NCI-H1694 treated with DMSO at 0.1 percent for 48 hours (cell line): ENCODE measurements at regions not wholly inside any gene's neighbourhood (a gene's known extent, or its start where the extent isn't known, plus 50 kb on each side); places are given as distances from the start of the nearest gene placed in this dataset.

Source experiments
- DNase-seq: peaks from one replicate; lab custom pipeline; 2025; lab: John Stamatoyannopoulos, UW

DNA sequence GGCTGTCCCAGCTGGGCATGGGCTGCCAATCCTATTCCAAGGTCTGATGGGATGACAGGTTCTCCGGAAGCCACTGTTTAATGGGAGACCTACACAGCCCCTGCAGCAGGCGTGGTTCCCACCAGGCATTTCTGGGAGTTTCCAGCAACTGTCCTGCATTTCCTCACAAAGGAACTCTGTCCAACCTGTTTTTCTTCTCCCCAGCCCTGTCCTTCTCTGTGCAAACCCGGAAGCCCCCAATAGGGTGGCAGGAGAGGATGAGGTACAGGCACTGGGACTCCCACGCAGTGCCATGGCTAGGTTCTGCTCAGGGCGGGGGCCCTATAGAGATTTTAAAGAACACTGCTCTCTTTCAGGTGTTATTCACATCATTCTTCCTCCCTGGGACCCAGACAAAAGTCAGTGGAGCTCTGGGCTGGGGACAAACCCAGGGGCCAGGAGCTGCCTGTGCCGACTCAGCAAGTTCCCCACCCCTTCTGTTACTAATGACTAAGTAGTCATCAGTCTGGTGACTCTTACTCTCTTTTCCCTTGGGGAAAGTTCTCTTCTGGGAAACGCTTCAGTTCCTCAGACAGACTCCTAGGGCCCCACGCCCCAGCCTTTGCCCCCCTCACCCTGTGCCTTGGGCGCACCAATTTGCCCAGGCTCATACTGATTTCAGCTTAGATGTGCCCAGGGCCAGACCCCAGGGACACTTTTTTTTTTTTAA lies 97.7 kb downstream of the CD47 start:
- no peak for DNase-seq

DNA sequence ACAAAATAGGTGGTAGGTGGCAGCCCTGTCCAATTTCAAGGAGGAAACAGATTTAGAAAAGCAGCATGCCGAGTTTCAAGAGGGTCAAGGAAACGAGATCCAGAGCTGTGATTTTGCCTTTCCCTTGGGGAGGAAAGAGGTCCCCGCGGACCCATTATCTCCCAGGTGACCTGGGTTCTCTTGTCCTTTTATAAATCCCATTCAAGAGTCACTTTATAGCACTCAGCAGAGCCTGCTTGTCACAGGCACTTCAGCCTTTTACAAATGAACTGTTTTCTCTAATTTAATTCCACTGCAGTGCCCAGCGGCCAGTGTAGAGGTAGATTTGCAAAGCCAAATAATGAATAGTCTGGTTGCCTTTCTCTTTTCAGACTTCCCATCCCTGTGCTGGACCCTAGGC lies 99.9 kb downstream of the CD47 start:
- DNase-seq: no peak

DNA sequence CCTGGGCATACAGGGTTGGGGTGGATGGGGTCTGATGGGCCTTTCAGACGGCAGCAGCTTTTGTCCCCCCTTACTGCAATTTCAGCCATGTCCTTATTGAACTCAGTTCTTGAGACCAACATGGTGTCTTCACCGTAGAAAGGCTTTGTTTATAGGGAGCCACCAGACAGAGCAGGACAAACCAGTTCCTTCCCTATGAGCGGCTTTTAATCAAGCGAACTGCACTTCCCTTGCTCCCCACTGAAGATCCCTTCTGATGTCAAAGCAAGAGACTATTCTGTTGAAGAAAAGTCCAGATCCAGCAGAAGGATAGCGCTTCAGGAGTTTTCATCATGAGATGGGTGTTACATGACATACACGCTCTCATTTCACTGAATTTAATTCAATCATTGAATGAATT lies 100.4 kb downstream of the CD47 start:
- DNase-seq: no peak

DNA sequence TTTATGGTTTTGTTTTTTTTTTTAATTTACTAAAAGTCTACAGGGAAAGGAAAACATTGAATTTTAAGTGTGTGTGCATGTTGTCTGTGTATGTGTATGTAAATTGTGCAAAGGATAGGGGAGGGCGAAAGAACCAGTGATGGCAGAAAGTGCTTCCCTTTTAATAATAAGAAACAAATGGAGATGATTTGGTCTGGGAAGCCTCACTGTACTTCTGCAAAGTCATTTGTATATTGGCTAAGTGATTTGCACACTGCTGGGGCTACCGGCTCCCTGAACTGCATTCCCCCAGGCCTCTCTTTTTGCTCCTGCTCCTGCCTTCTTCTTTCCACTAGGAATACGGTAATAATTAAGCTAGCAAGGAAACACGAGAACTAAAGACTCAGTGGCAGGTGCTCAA lies 101.2 kb downstream of the CD47 start:
- DNase-seq: no peak

DNA sequence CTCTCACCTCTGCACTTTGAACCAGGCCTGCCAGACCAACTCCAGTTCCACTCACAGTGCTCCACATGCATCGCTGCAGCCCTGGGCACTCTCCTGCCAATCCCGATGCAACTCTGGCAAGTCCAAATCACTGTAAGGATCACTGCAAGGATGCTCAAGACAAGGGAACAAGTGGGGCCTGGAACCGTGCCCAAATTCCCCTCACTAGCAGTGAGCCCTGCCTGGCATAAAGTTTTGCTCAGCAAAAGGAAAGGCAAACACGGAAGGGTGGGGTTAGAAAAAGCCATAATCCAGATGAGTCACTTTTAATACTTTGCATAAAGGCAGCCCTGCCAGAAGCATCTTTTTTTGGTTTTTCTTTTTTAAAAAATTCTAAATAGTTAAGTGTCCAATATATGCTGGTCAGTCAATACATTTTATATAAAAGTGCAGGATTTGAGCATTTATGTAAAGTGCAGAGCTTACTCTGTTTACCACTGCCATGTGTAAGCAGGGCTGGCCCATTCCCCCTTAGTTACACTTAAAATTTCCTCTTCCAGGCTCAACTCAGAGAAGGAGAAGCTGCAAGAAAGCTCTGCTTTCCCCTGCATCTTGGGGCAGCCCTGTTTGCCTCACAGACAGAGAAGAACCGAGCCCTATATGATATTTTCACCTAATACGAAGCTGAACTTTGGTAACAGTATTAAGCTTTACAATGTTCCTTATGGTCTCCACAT lies 102.2 kb downstream of the CD47 start:
- DNase-seq: no peak

DNA sequence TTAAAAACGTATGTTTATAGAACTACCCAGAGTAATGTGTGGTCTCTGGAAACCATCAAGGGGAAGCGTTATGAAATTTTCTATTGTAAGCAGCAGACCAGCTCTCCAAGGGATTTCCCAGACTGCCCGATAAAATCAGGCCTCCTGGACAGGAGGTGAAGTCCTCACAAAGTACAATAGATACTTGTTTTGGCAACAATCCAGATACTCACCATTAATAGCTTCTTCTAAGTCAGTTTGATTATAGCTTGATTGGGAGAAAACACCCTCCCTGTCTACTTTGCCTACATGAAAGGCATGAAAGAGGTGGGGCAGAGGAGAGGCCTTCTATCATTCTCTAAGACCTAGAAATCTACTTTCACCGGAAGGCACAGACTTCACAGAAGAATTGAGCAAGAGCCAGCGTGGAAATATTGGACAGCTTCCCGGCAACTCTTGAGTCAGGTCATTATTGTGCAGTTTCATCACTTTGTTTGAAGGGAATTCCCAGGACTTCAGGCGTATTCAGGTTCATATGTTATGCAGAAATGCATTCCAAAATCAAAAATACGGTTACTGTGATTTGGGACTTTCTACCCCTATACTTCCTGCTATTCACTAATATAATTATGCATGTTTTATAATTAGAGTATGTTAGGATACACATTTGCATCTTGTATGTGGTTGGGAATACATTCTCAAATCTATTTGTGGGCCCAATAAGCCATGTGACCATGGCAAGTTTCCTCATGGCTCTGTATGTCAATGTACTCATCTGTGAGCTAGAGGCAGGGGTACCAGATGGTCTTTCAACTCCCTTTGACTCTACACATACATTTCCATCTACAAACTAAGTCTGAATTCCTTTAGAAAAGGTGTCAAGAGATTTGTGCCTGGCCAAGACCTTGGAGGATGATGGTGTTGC lies 103.5 kb downstream of the CD47 start:
- no peak for DNase-seq

DNA sequence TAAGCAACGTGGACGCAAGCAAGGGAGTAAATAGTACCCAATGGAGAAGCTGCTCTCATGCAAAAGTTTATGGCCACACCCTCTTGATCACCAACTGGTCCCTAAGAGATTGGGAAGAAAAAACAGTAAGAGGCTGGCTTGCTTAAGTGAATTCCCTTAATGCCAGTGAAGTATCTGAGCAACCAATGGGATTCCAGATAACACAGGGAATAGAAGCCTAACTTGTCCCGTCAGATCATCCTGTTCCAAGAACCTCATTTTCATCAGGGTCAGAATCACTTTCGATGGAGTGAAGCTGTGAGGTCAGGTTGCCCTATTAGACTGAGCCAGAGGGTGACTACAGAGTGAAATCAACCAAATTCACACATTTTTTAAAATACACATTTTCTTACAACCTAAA lies 104.3 kb downstream of the CD47 start:
- DNase-seq: no peak

DNA sequence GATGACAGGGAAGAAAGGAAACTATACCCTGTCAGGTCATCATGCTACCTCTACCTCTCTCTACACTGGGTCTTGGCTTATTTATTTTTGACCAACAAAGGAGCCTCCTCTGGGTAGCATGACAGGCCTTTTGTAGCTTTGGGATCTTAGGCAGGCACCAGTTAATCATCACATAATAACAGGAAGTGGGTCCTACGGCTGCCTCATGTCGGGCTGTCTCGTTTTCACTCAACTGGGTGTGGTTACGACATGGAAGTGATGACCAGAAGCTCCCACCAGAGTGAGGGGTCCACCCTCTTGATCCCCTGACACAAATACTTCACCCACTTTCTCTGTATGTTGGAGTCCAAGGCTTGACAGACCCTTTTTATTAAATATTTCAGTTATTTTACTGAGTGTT lies 105.3 kb downstream of the CD47 start:
- no peak for DNase-seq

DNA sequence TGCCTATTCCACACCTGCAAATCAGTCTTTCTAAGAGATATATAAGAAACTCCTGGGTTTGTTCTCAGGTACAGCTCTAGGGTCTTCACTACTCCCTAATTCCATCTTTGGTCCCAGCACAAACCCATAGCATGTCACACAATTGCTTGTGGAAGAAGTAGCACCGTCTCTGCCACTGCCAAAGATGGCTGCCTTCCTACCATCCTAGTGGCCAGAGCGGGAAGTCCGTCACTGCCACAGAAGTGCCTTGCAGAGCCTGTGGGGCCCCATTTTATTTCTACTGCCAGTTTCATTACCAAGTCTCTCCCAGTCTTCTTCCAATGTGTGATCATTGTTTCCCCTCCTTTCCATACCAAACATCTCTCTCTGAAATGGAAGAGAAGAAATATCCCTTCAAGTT lies 107.6 kb downstream of the CD47 start:
- no peak for DNase-seq

DNA sequence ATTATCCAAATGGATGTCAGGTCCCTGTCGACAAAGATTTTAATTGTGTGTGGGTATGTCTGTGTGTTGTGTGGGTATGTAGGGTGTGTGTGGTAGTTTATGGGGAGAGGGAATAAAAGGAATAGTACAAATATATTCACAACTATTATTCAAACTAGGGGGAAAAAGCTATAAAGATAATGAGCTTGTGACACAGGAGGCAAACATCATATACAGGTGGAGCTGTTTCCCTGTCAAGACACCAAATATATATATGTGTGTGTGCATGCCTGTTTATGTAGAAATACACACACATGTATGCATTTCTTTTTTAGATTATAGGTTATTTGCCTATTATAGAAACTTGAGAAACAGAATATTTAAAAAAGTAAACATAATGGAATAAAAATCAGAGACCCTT lies 108.7 kb downstream of the CD47 start:
- DNase-seq: no peak

DNA sequence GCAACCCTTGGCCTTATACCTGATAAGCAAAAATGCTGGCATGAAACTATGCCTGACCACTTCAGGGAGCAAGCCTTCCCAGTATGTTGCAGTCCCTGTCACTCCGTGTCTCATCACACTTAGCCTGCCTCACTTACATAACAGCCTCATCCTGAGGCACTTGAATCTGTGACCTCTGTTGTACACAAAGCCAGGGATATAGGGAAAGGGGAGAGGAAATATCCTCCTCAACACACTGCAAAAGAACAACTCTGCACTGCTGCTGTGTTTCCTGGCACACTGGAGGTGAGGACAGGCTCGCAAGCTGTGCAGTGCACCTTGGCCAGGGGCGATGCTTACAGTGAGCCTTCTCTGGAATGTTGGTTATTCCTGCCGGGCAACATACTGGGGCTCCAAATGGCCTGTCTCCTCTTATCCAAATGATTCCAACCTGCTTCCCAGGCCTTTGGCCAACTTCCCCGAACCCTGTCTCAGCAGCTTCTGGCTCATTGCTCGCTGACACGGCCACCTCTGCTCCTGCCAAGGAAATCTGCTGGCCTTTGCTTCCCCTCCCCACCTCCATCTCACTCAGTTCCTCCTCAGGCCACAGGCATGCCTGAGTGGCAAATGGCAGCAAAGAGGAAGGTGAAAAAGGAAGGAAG lies 109.2 kb downstream of the CD47 start:
- no peak for DNase-seq

DNA sequence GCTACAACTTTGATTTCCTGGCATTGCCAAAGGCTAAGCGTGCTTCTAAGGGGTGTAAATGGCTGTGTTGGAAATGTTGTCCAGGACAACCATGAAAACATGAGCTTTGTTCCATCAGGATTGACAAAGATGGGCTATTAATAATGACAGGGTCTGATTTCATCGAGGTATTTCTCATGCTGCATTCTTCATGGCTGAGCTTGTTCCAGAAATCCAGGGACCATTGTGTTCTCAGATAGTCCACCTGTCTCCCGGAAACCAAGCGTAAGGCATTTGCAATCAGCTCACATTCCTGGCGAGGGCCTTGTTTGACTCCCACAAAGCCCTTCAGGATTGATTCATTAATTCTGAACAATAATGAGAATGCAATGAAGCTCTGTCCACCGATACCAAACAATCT lies 111.3 kb downstream of the CD47 start:
- DNase-seq: no peak

DNA sequence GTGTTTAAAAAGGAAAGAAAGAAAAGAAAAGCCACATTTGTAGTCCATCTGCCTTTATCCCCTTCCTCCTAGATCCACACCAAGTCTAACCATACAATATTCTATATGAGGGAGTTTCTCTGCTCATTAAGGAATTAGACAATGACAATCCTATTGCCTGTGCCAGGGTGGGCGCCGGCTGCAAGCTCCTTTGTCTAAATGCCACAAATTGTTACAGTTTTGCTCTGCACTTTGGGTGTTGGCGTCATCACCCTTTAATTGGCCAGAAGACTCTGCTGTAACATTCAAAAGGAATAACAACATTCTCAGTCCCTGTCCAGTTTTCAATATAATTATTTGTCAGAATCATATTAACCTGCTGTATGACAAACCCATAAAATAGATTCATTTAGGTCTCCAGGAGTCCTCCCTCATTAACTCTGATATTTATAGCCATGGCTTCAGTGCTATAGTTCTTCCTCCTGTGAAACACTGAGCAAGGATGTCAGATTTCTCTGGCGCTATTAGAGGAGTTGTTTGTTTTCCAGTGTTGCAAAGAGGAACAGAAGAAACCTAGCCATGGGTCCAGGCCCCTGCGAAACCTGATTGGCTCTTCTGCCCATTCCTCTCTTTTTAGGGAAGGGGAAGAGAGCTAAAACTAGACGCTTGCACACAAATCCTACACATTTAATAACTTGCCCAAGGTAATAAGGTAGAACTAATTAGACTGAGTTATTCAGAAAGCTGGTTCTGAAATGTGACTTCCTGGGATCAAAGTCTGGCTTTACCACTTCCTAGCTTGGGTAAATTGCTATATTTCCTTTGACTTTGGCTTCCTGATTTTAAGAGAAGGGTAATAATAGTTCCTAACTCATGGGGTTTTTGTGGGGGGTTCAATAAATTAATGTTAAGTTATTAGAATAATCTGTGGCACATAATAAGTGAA lies 112.4 kb downstream of the CD47 start:
- no peak for DNase-seq

DNA sequence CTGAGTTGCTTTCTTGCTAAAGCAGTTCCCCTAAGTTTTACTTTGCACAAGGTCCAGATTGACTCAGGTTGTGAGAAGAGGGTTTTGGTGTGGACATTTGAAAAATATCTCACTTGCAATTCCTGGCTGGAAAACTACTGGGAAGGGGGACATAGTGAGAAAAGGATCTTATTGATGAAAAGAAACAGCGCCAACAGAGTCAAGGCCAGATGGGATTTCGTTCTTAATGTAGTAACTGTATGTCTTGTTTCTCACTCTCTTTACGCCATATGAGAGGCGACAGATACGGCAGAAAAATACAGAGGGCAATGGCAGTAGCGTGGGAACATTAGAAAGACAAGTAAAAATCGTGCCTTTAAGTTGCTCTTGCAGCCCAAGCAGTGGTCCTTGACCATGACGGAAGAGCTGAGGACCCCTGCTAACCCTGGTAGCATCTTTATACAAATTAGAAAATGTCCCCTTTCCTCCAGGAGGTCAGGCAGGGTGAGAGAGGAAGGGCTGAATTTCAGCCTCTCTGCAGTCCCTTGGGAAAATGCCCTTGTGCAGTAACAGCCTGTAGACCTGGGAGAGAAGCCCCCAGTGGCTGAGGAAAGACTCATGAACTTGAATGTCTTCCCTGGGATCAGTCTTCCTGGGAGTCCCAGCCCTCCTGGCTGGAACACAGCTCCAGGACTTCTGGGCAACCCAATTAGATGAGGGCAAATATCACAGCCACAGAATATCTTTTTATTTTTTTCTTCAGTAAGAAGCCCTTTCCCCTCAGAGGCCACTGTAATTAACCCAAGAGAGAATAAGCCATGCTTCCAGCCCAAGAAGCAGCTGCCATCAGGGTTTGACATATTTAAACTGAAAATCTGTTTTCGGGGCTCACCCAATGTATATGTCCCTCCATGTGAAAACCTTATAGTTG lies 113.4 kb downstream of the CD47 start:
- no peak for DNase-seq

DNA sequence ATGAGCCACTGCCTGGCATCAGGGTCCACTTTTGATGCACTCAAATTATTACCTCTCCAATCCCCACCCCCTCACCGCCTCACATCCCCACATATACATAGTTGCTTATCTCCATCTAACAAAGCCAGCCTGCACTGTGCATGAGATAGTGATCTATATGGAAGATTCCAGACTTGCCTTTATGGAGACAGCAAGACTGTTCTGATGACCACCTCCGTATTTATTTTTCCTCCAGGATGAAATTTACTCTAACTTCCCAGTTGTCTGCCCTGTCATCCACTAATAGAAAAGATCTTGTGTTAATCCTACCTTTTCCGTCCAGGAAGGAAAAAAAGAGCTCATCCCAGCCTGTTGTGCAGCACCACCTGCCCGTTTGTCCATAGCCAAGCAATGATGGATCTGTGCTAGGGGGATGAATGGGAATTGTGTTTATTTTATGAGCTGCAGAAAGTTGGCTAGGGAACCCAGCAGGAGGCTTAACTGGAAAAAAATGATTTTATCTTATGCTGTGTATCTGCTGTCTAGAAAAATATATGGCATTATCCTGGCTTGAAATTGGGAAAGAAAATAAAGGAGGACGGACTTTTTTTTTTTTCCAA lies 114.5 kb downstream of the CD47 start:
- no peak for DNase-seq

DNA sequence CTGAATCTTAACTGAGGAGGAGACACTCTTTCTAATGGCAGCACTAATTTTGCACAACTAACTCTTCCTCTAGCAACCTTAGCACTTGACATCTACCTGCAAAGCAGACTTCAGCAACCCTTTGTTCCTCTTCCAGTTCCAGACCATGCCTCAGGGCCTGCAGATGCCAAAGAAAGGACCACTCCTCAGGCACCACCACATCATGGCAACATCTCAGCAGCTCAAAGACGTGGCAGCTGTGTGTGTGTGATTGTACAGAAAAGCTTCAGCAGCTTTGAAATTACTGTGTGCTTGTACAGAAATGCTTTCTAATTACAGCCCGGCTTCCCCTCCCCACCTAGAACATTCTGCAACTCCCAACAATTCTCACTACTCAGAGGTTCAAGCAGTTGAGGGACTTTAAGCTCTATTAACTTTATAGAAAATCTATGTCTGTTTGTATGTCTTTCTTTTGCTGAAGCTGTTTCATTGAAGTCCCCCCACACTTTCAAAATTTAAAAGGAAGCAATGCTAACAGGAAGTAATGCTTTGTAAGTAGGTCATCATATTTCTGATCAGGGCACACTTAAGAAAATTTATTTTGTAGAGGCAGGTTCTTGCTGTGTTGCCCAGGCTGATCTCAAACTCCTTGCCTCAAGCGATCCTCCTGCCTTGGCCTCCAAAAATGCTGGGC lies 115.2 kb downstream of the CD47 start:
- DNase-seq: no peak

DNA sequence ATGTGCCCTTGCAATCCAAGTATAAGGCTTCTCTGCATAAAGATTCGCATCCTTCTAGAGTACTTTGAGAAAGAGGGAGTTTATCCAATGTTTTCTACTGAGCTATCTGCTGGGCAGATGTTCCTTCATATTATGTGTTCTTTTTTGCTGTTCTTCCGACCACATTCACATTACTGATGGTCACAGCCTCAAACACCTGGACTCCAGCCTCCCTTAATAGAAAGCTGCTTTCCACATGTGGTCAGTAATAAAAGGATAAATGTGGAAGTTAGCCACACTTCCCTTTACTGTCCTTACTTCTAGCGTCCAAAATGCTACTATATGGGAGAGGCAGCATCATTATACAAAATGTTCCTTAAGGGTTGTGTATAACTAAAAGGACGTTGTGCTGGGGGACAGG lies 116.9 kb downstream of the CD47 start:
- DNase-seq: no peak

DNA sequence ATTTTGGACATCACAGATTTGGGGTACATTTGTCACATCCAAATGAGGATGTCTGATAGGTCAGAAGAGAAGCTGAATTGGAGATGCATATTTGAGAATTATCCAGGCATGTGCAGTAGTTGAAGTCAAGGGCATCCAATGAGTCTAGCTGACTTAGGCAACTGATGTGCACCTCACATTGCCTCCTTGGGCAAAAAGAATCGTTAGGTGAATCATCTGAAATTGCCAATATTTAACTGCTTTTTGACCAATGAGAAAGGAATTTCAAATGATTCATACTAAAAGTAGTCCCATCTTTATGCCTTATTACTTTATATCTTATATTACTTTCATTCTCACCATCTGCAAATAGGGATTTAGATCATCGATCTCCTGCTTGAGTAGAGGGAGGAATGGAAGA lies 117.7 kb downstream of the CD47 start:
- DNase-seq: no peak

DNA sequence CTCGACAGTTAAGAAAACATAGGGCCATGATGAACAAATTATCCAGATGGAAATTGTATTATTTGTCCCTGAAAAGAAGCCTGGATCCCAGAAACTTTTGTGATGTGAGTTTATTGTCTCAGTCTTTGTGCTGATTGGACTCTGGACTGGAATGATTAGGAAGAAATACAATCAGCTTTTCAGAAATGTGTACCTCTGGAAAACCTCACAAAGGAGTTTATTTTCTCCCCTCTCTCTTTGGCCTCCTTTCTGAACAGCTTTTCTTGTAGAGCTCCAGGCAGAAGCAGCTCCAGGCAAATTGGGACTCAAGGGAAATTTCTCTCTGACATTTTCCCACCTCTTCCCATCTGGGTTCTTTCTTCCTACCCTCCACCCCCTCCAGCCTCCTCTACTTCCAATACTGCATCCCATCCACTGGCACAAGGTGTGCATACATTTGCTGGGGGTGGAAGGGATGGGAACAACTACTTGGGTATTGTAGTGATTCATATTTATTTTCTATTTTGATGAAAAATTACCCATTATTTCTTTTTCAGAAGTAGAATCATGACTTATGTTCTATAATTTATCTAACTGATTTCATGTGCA lies 119.7 kb downstream of the CD47 start:
- DNase-seq: no peak
